HFFc6 (cell line): ENCODE measurements at regions not wholly inside any gene's neighbourhood (a gene's known extent, or its start where the extent isn't known, plus 50 kb on each side); places are given as distances from the start of the nearest gene placed in this dataset.
"Not testable (repeated sequence)": the region's sequence is repeated elsewhere in the genome, so short reads cannot be mapped to it uniquely, and the experiment has no call there.

Experiments used
- DNase-seq: peaks from one replicate; pipeline ENCODE4 v3.0.0-alpha.2; 2018
- H3K27ac Mint-ChIP-seq: 2 replicates; pipeline ENCODE4 v1.8.0; 2020; ENCODE audit warnings: mild to moderate bottlenecking, mixed read lengths
- H3K27me3 Mint-ChIP-seq: 2 replicates; pipeline ENCODE4 v1.8.0; 2021; ENCODE audit warnings: mild to moderate bottlenecking, moderate library complexity, mixed read lengths; ENCODE audit not compliant: insufficient read depth
- H3K36me3 Mint-ChIP-seq: 2 replicates; pipeline ENCODE4 v1.8.0; 2021; ENCODE audit warnings: low read depth, mixed read lengths
- H3K4me1 Mint-ChIP-seq: 2 replicates; pipeline ENCODE4 v1.8.0; 2020; ENCODE audit warnings: low read depth, mixed read lengths
- H3K4me3 Mint-ChIP-seq: 2 replicates; pipeline ENCODE4 v1.8.0; 2020; ENCODE audit warnings: mild to moderate bottlenecking, moderate library complexity, mixed read lengths
- H3K9me3 Mint-ChIP-seq: 2 replicates; pipeline ENCODE4 v1.8.0; 2020; ENCODE audit warnings: mild to moderate bottlenecking, mixed read lengths
- CTCF ChIP-seq: fragments of 200-600 bp; sonication (generic); IDR thresholded peaks from 2 replicates; pipeline ENCODE4 v1.5.0; 2021; ENCODE audit warnings: antibody characterized with exemption, mild to moderate bottlenecking

- H3K4me1 Mint-ChIP-seq, result no peaks in the 10 kb centered on the region
- no peaks in the 10 kb centered on the region for H3K36me3 Mint-ChIP-seq
- no peak for DNase-seq
- H3K27ac Mint-ChIP-seq, result no peak overlapping the region
- H3K4me3 Mint-ChIP-seq, result no peak overlapping the region
- no peak for TF ChIP-seq CTCF
- no peaks in the 10 kb centered on the region for H3K27me3 Mint-ChIP-seq
- no peaks in the 10 kb centered on the region for H3K9me3 Mint-ChIP-seq
These were observed 83.9 kb downstream of the DNAJB9 start for GRCh38 chr7:108653526-108653925.

- not testable (repeated sequence) for H3K36me3 Mint-ChIP-seq, H3K9me3 Mint-ChIP-seq, DNase-seq, H3K27ac Mint-ChIP-seq, H3K4me1 Mint-ChIP-seq, H3K27me3 Mint-ChIP-seq, H3K4me3 Mint-ChIP-seq
These were observed 87.6 kb downstream of the DNAJB9 start for GRCh38 chr7:108657140-108657726.

- H3K36me3 Mint-ChIP-seq, result no peaks in the 10 kb centered on the region
- no peak for DNase-seq
- H3K27me3 Mint-ChIP-seq, result no peaks in the 10 kb centered on the region
- H3K27ac Mint-ChIP-seq, result no peak overlapping the region
- H3K4me1 Mint-ChIP-seq, result no peaks in the 10 kb centered on the region
- H3K9me3 Mint-ChIP-seq, result no peaks in the 10 kb centered on the region
- no peak for TF ChIP-seq CTCF
- H3K4me3 Mint-ChIP-seq, result no peak overlapping the region
These were observed 89.6 kb downstream of the DNAJB9 start for GRCh38 chr7:108659261-108659660.

GRCh38 chr7:108659867-108660266 lies 90.2 kb downstream of the DNAJB9 start:
- H3K36me3 Mint-ChIP-seq, result no peaks in the 10 kb centered on the region
- H3K4me3 Mint-ChIP-seq, result no peak overlapping the region
- no peak for TF ChIP-seq CTCF
- DNase-seq, result no peak
- H3K4me1 Mint-ChIP-seq, result no peaks in the 10 kb centered on the region
- H3K27ac Mint-ChIP-seq, result no peak overlapping the region
- H3K9me3 Mint-ChIP-seq, result no peaks in the 10 kb centered on the region
- no peaks in the 10 kb centered on the region for H3K27me3 Mint-ChIP-seq

GRCh38 chr7:108660465-108660864 lies 90.8 kb downstream of the DNAJB9 start:
- H3K9me3 Mint-ChIP-seq, result no peaks in the 10 kb centered on the region
- DNase-seq, result no peak
- H3K4me1 Mint-ChIP-seq, result no peaks in the 10 kb centered on the region
- no peaks in the 10 kb centered on the region for H3K36me3 Mint-ChIP-seq
- H3K27me3 Mint-ChIP-seq, result no peaks in the 10 kb centered on the region
- no peak overlapping the region for H3K27ac Mint-ChIP-seq
- no peak overlapping the region for H3K4me3 Mint-ChIP-seq
- peak; percentile 58 for TF ChIP-seq CTCF

- H3K4me3 Mint-ChIP-seq, result no peak overlapping the region
- no peaks in the 10 kb centered on the region for H3K27me3 Mint-ChIP-seq
- DNase-seq, result no peak
- no peaks in the 10 kb centered on the region for H3K36me3 Mint-ChIP-seq
- no peak for TF ChIP-seq CTCF
- H3K9me3 Mint-ChIP-seq, result no peaks in the 10 kb centered on the region
- H3K27ac Mint-ChIP-seq, result no peak overlapping the region
- H3K4me1 Mint-ChIP-seq, result no peaks in the 10 kb centered on the region
These were observed 93.2 kb downstream of the DNAJB9 start for GRCh38 chr7:108662783-108663362.
